ENCODE measurements at regions not wholly inside any gene's neighbourhood (a gene's known extent, or its start where the extent isn't known, plus 50 kb on each side); places are given as distances from the start of the nearest gene placed in this dataset.

- Histone ChIP-seq H3K4me3 (ENCODE audit: insufficient read depth, low read depth, low read length) (no peak overlapping the region), H3K36me3 (replicated peaks; ENCODE audit: control insufficient read depth, insufficient read depth, low read length) (no peaks in the 10 kb centered on the region), H3K27me3 (ENCODE audit: control insufficient read depth, insufficient read depth, low read length) (no peaks in the 10 kb centered on the region)
- peak; percentile 91 for DNase-seq
Measured at GRCh38 chr2:43021791-43022509, 204.5 kb downstream of the ZFP36L2 start.

GRCh38 chr2:43020990-43021669, 205.3 kb downstream of the ZFP36L2 start:
- Histone ChIP-seq H3K36me3 (replicated peaks; ENCODE audit: control insufficient read depth, insufficient read depth, low read length) (no peaks in the 10 kb centered on the region), H3K27me3 (ENCODE audit: control insufficient read depth, insufficient read depth, low read length) (no peaks in the 10 kb centered on the region), H3K4me3 (ENCODE audit: insufficient read depth, low read depth, low read length) (no peak overlapping the region)
- no peak for DNase-seq

- no peaks in the 10 kb centered on the region for H3K36me3 ChIP-seq (replicated peaks; ENCODE audit: control insufficient read depth, insufficient read depth, low read length)
- no peaks in the 10 kb centered on the region for H3K27me3 ChIP-seq (ENCODE audit: control insufficient read depth, insufficient read depth, low read length)
- no peak for DNase-seq
- no peak overlapping the region for H3K4me3 ChIP-seq (ENCODE audit: insufficient read depth, low read depth, low read length)
Measured at GRCh38 chr2:43020296-43020695, 206.1 kb downstream of the ZFP36L2 start.

- DNase-seq: no peak
- H3K27me3 ChIP-seq (ENCODE audit: control insufficient read depth, insufficient read depth, low read length): no peaks in the 10 kb centered on the region
- no peak overlapping the region for H3K4me3 ChIP-seq (ENCODE audit: insufficient read depth, low read depth, low read length)
- H3K36me3 ChIP-seq (replicated peaks; ENCODE audit: control insufficient read depth, insufficient read depth, low read length): no peaks in the 10 kb centered on the region
Measured at GRCh38 chr2:43019536-43020183, 206.7 kb downstream of the ZFP36L2 start.

GRCh38 chr2:43019025-43019367, 207.4 kb downstream of the ZFP36L2 start:
- H3K27me3 ChIP-seq (ENCODE audit: control insufficient read depth, insufficient read depth, low read length): no peaks in the 10 kb centered on the region
- no peaks in the 10 kb centered on the region for H3K36me3 ChIP-seq (replicated peaks; ENCODE audit: control insufficient read depth, insufficient read depth, low read length)
- H3K4me3 ChIP-seq (ENCODE audit: insufficient read depth, low read depth, low read length): no peak overlapping the region
- DNase-seq: no peak

GRCh38 chr2:43018179-43019024, 208.0 kb downstream of the ZFP36L2 start:
- Histone ChIP-seq H3K36me3 (replicated peaks; ENCODE audit: control insufficient read depth, insufficient read depth, low read length) (no peaks in the 10 kb centered on the region), H3K4me3 (ENCODE audit: insufficient read depth, low read depth, low read length) (no peak overlapping the region), H3K27me3 (ENCODE audit: control insufficient read depth, insufficient read depth, low read length) (no peaks in the 10 kb centered on the region)
- peak; percentile 25 for DNase-seq

- no peaks in the 10 kb centered on the region for H3K36me3 ChIP-seq (replicated peaks; ENCODE audit: control insufficient read depth, insufficient read depth, low read length)
- H3K4me3 ChIP-seq (ENCODE audit: insufficient read depth, low read depth, low read length): no peak overlapping the region
- peak; percentile 47 for DNase-seq
- no peaks in the 10 kb centered on the region for H3K27me3 ChIP-seq (ENCODE audit: control insufficient read depth, insufficient read depth, low read length)
Measured at GRCh38 chr2:43013821-43014345, 212.5 kb downstream of the ZFP36L2 start.

DNA sequence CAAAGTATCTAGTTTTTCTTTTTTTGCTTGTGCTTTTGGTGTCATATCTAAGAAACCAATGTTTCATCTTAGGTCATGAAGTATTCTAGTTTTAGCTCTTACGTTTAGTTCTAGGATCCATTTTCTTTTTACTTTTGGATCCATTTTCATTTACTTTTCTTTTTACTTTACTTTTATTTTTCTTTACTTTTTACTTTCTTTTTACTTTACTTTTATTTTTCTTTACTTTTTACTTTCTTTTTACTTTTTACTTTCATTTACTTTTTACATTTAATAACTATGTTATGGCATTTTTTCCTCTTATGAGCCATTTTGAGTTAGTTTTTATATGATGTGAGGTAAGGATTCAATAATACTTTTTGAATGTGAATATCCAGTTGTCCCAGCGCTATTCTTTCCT, 213.4 kb downstream of the ZFP36L2 start:
- Histone ChIP-seq H3K27me3 (ENCODE audit: control insufficient read depth, insufficient read depth, low read length) (no peaks in the 10 kb centered on the region), H3K36me3 (replicated peaks; ENCODE audit: control insufficient read depth, insufficient read depth, low read length) (no peaks in the 10 kb centered on the region), H3K4me3 (ENCODE audit: insufficient read depth, low read depth, low read length) (no peak overlapping the region)
- no peak for DNase-seq

DNA sequence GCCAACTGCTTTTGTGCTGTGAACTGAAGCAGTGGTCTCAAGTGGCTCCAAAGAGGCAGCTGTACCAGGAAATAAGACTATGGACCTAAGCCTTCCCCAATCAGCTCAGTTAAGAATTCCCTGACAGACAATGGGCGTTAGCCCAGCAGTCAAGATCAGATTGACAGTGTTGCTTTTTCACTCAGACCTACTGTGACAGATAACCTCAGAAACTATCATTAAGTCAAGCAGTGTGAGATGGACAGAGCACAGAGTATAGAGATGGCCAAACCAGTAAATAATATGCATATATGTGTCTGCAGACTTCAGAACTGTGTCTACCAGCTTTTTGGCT, 215.3 kb downstream of the ZFP36L2 start:
- DNase-seq: no peak
- Histone ChIP-seq H3K27me3 (ENCODE audit: control insufficient read depth, insufficient read depth, low read length) (no peaks in the 10 kb centered on the region), H3K36me3 (replicated peaks; ENCODE audit: control insufficient read depth, insufficient read depth, low read length) (no peaks in the 10 kb centered on the region), H3K4me3 (ENCODE audit: insufficient read depth, low read depth, low read length) (no peak overlapping the region)

GRCh38 chr2:43010438-43011157, 215.8 kb downstream of the ZFP36L2 start:
- Histone ChIP-seq H3K27me3 (ENCODE audit: control insufficient read depth, insufficient read depth, low read length) (no peaks in the 10 kb centered on the region), H3K36me3 (replicated peaks; ENCODE audit: control insufficient read depth, insufficient read depth, low read length) (no peaks in the 10 kb centered on the region), H3K4me3 (ENCODE audit: insufficient read depth, low read depth, low read length) (no peak overlapping the region)
- no peak for DNase-seq

DNA sequence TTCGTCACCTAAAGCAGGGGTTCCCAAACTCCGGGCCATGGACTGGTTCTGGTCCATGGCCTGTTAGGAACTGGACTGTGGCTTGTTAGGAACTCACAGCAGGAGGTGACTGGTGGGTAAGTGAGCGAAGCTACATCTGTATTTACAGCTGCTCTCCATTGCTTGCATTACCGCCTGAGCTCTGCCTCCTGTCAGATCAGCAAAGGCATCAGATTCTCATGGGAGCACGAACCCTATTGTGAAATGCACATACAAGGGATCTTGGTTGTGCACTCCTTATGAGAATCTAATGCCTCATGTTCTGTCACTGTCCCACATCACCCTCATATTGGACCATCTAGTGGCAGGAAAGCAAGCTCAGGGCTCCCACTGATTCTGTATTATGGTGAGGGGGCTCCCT, 217.0 kb downstream of the ZFP36L2 start:
- DNase-seq: no peak
- no peaks in the 10 kb centered on the region for H3K36me3 ChIP-seq (replicated peaks; ENCODE audit: control insufficient read depth, insufficient read depth, low read length)
- H3K27me3 ChIP-seq (ENCODE audit: control insufficient read depth, insufficient read depth, low read length): no peaks in the 10 kb centered on the region
- H3K4me3 ChIP-seq (ENCODE audit: insufficient read depth, low read depth, low read length): no peak overlapping the region

DNA sequence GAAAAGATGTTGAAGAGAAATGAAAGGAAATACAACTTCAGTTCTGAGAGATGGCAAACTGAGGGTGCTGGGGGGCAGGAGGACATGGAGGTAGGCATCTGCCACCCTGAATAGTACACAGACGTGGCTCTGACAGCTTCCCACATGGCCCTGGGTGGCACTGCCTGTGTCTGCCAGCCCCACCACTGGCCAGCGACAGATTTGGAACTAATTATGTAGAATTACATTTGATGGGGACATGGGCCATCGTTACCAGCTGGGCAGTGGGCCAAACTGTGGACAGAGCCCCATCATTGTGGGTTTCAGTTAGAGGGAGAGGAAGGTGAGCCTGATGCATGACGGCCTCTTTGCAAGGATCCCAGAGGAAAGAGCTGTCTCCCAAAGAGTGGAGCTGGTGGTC, 216.0 kb upstream of the HAAO start:
- Histone ChIP-seq H3K4me3 (ENCODE audit: insufficient read depth, low read depth, low read length) (no peak overlapping the region), H3K36me3 (replicated peaks; ENCODE audit: control insufficient read depth, insufficient read depth, low read length) (no peaks in the 10 kb centered on the region), H3K27me3 (ENCODE audit: control insufficient read depth, insufficient read depth, low read length) (no peaks in the 10 kb centered on the region)
- no peak for DNase-seq

DNA sequence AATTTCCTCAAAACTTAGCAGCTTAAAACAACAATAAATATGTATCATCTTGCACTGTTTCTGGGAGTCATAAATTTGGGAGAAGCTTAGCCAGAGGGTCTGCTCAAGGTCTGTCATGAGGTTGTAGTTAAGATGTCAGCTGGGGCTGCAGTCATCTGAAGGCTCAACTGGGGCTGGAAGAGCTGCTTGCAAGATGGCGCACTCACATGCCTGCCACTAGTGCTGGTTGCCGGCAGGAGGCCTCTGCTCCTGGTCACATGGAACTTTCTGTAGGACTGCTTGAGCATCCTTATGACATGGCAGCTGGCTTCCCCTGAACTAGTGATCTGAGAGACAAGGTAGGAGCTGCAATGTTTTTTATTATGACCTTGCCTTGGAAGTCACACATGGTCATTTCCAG, 215.5 kb upstream of the HAAO start:
- Histone ChIP-seq H3K4me3 (ENCODE audit: insufficient read depth, low read depth, low read length) (no peak overlapping the region), H3K36me3 (replicated peaks; ENCODE audit: control insufficient read depth, insufficient read depth, low read length) (no peaks in the 10 kb centered on the region), H3K27me3 (ENCODE audit: control insufficient read depth, insufficient read depth, low read length) (no peaks in the 10 kb centered on the region)
- no peak for DNase-seq
